Erythroblast (primary cell): ENCODE measurements at regions not wholly inside any gene's neighbourhood (a gene's known extent, or its start where the extent isn't known, plus 50 kb on each side); places are given as distances from the start of the nearest gene placed in this dataset.
"Not testable (repeated sequence)": the region's sequence is repeated elsewhere in the genome, so short reads cannot be mapped to it uniquely, and the experiment has no call there.

Experiments
- GATA1 ChIP-seq: IDR thresholded peaks from 2 replicates; pipeline ENCODE4 v1.6.1; 2011; ENCODE audit warnings: low read depth, mild to moderate bottlenecking, control low read depth, low read length, moderate library complexity
- POLR2A ChIP-seq: IDR thresholded peaks from 2 replicates; pipeline ENCODE4 v1.6.1; 2011; ENCODE audit warnings: mild to moderate bottlenecking, low read length

DNA sequence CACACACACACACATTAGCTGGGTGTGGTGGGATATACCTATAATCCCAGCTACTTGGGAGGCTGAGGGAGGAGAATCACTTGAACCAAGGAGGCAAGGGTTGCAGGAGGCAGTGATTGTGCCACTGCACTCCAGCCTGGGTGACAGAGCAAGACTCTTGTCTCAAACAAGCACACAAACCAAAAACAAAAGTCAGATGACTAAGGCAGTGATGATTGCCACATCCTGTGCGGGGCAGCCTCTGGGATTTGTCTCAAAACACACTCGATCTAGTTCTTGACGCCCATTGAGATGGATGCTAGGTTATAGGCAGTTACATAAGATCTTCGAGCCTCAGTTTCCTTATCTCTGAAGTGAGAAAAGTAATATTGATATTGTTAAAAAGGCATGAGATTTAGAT is 57.8 kb upstream of the NBPF8 start:
- not testable (repeated sequence) for TF ChIP-seq POLR2A, GATA1
